ENCODE measurements at regions not wholly inside any gene's neighbourhood (a gene's known extent, or its start where the extent isn't known, plus 50 kb on each side); places are given as distances from the start of the nearest gene placed in this dataset.

- no peak for TF ChIP-seq CTCF (IDR thresholded peaks at IDR 0.05; ENCODE audit: insufficient read depth, low read length, poor library complexity, severe bottlenecking)
- no peak for TF ChIP-seq EZH2phosphoT487 (conservative IDR thresholded peaks at IDR 0.05; ENCODE audit: low read length)
Observed at GRCh38 chr18:6614952-6615351, 114.6 kb upstream of the ARHGAP28 start.

Measured in SU-DHL-6 (cell line).